Endothelial cell of umbilical vein (primary cell): ENCODE measurements at regions not wholly inside any gene's neighbourhood (a gene's known extent, or its start where the extent isn't known, plus 50 kb on each side); places are given as distances from the start of the nearest gene placed in this dataset.

ENCODE experiments used
- BruUV-seq: library from RNA; stranded (reverse); fragments of 400-500 nt; replicated peaks from 2 replicates; lab custom pipeline; 2021; lab: Mats Ljungman, UMichigan
- CTCF ChIA-PET: fragments of 300-600, 350-600 bp; sonication (Branson Sonifier 250); formaldehyde crosslinking; loops from one replicate; lab custom pipeline; 2021; ENCODE audit warnings: antibody characterized with exemption, inconsistent platforms; lab: Charles Lee
- POLR2A ChIA-PET: fragments of 300-600, 350-600 bp; sonication (Branson Sonifier 250); formaldehyde crosslinking; loops from one replicate; lab custom pipeline; 2021; ENCODE audit warnings: antibody characterized with exemption, inconsistent platforms; lab: Charles Lee
- DNase-seq: peaks from one replicate; pipeline ENCODE4 v3.0.0-alpha.2; 2011; ENCODE audit warnings: low read depth, low spot score
- FAIRE-seq: peaks from 2 replicates; lab custom pipeline; 2011; peaks lifted over from hg19 to GRCh38; lab: Jason Lieb, UNC
- H2AFZ ChIP-seq: 2 replicates; pipeline ENCODE4 v1.6.0; 2012; ENCODE audit warnings: low read depth, low read length, control low read depth, inconsistent platforms
- H3K27ac ChIP-seq: 2 replicates; pipeline ENCODE4 v1.5.1; 2011; ENCODE audit warnings: low read depth, mild to moderate bottlenecking, control low read depth, low read length, moderate library complexity; ENCODE audit not compliant: insufficient read depth
- H3K27me3 ChIP-seq, 2 experiments: 2 replicates each; pipeline versions ENCODE4 v1.6.0 to v1.6.1; 2011; ENCODE audit warnings: low read length in 2 of 2, mixed read lengths in 1 of 2; ENCODE audit not compliant: control insufficient read depth in 2 of 2, insufficient read depth in 2 of 2
- H3K36me3 ChIP-seq, 2 experiments: 2 replicates in 1 of 2; 3 replicates in 1 of 2; pipeline ENCODE4 v1.5.1; 2011; ENCODE audit warnings: low read length in 2 of 2, mild to moderate bottlenecking in 1 of 2, moderate library complexity in 1 of 2; ENCODE audit not compliant: control insufficient read depth in 2 of 2, insufficient read depth in 2 of 2; ENCODE audit errors: extremely low read depth in 1 of 2
- H3K4me1 ChIP-seq: 3 replicates; pipeline ENCODE4 v1.5.1; 2011; ENCODE audit warnings: mild to moderate bottlenecking, low read length; ENCODE audit not compliant: control insufficient read depth, insufficient read depth; ENCODE audit errors: extremely low read depth
- H3K4me2 ChIP-seq: 2 replicates; pipeline ENCODE4 v1.6.1; 2011; ENCODE audit warnings: low read length, control low read depth, mixed read lengths; ENCODE audit not compliant: insufficient read depth
- H3K4me3 ChIP-seq, 3 experiments: fragments of 200-600 bp in 1 of 3; sonication (generic), shearing (Covaris generic) in 1 of 3; replicated peaks in 1 of 3; 2 replicates each; pipeline ENCODE4 v1.5.1; 2011 to 2016; ENCODE audit warnings: control low read depth in 3 of 3, low read length in 3 of 3, mild to moderate bottlenecking in 2 of 3, inconsistent platforms in 1 of 3, low read depth in 1 of 3, moderate library complexity in 1 of 3; ENCODE audit not compliant: insufficient read depth in 1 of 3
- H3K79me2 ChIP-seq: 2 replicates; pipeline ENCODE4 v1.6.0; 2012; ENCODE audit warnings: low read length, inconsistent platforms; ENCODE audit not compliant: control insufficient read depth, insufficient read depth
- H3K9ac ChIP-seq: replicated peaks from 2 replicates; pipeline ENCODE3; 2011; ENCODE audit warnings: low read length, control low read depth; ENCODE audit not compliant: insufficient read depth; ENCODE audit errors: extremely low read depth
- H3K9me1 ChIP-seq: replicated peaks from 3 replicates; pipeline ENCODE4 v1.6.0; 2011; ENCODE audit warnings: mild to moderate bottlenecking, low read length; ENCODE audit not compliant: control insufficient read depth, insufficient read depth; ENCODE audit errors: extremely low read depth
- H3K9me3 ChIP-seq: replicated peaks from 2 replicates; pipeline ENCODE4 v1.5.1; 2012; ENCODE audit warnings: low read length, inconsistent platforms; ENCODE audit not compliant: control insufficient read depth, insufficient read depth
- H4K20me1 ChIP-seq: replicated peaks from 2 replicates; pipeline ENCODE3; 2011; ENCODE audit warnings: mild to moderate bottlenecking, low read length; ENCODE audit not compliant: control insufficient read depth, insufficient read depth; ENCODE audit errors: extremely low read depth
- EZH2 ChIP-seq: IDR thresholded peaks from 2 replicates; pipeline ENCODE4 v1.6.1; 2012; ENCODE audit warnings: borderline replicate concordance, low read depth, mild to moderate bottlenecking, moderate library complexity, low read length, inconsistent platforms; ENCODE audit not compliant: severe bottlenecking
- FOS ChIP-seq: IDR thresholded peaks from 2 replicates; pipeline ENCODE4 v1.6.1; 2011; ENCODE audit warnings: mild to moderate bottlenecking, low read length, moderate library complexity, borderline replicate concordance; ENCODE audit not compliant: insufficient read depth
- GATA2 ChIP-seq: IDR thresholded peaks from 2 replicates; pipeline ENCODE4 v1.7.0; 2011; ENCODE audit warnings: low read depth, mild to moderate bottlenecking, moderate library complexity, mixed read lengths, low read length; ENCODE audit not compliant: insufficient read length, insufficient read depth
- JUN ChIP-seq: IDR thresholded peaks from 2 replicates; pipeline ENCODE4 v1.6.1; 2011; ENCODE audit warnings: borderline replicate concordance, low read depth; ENCODE audit not compliant: insufficient read length, insufficient read depth
- MYC ChIP-seq: IDR thresholded peaks from one replicate; pipeline ENCODE4 v1.6.1; 2011; ENCODE audit warnings: mild to moderate bottlenecking, low read depth, low read length
- POLR2A ChIP-seq: IDR thresholded peaks from 2 replicates; pipeline ENCODE4 v1.6.1; 2012; ENCODE audit warnings: low read depth, mild to moderate bottlenecking, control low read depth, low read length
- POLR2AphosphoS5 ChIP-seq: IDR thresholded peaks from 2 replicates; pipeline ENCODE4 v1.6.1; 2012; ENCODE audit warnings: low read depth, mild to moderate bottlenecking, control low read depth, low read length, moderate library complexity; ENCODE audit not compliant: insufficient read depth
- dilution Hi-C: fragments of 300-500 bp; cut with MboI; formaldehyde crosslinking; loops from one replicate; pipeline ENCODE4 v1.15.0; 2019; ENCODE audit warnings: low sequenced_read_pairs; ENCODE audit not compliant: extremely low pct_ligation_motif_present
- intact Hi-C: fragments of 100-400 bp; cut with micrococcal nuclease; formaldehyde crosslinking; loops from one replicate; pipeline ENCODE4 v1.10.0; 2022
- TF ChIP-seq, protein P1 (sequence below), 2 donors: IDR thresholded peaks; 1 replicate in 1 of 2; 2 replicates in 1 of 2; pipeline ENCODE4 v1.5.1; 2011; ENCODE audit warnings: low read length in 2 of 2, mild to moderate bottlenecking in 2 of 2, moderate library complexity in 2 of 2, control low read depth in 1 of 2, inconsistent platforms in 1 of 2, low read depth in 1 of 2; ENCODE audit not compliant: insufficient read depth in 1 of 2; ENCODE audit errors: extremely low read depth in 1 of 2
- TF ChIP-seq, protein P2 (sequence below): IDR thresholded peaks from 2 replicates; pipeline ENCODE4 v1.6.1; 2011; ENCODE audit not compliant: insufficient read depth, insufficient read length

- H3K36me3 ChIP-seq: no peaks in the 10 kb centered on the region
- intact Hi-C loops: no loop called here
- DNase-seq (no peak), FAIRE-seq (no peak)
- no peak overlapping the region for H3K27ac ChIP-seq
- no peak overlapping the region for H2AFZ ChIP-seq
- H3K79me2 ChIP-seq: no peaks in the 10 kb centered on the region
- ChIA-PET CTCF (no interaction called here), POLR2A (no interaction called here)
- dilution Hi-C loops: no loop called here
- no peaks in the 10 kb centered on the region for H4K20me1 ChIP-seq
- H3K27me3 ChIP-seq: no peaks in the 10 kb centered on the region
- no peak for TF ChIP-seq EZH2
- TF ChIP-seq MYC: no peak
- TF ChIP-seq GATA2: no peak
- no peak for TF ChIP-seq JUN
- TF ChIP-seq, protein P1, sequence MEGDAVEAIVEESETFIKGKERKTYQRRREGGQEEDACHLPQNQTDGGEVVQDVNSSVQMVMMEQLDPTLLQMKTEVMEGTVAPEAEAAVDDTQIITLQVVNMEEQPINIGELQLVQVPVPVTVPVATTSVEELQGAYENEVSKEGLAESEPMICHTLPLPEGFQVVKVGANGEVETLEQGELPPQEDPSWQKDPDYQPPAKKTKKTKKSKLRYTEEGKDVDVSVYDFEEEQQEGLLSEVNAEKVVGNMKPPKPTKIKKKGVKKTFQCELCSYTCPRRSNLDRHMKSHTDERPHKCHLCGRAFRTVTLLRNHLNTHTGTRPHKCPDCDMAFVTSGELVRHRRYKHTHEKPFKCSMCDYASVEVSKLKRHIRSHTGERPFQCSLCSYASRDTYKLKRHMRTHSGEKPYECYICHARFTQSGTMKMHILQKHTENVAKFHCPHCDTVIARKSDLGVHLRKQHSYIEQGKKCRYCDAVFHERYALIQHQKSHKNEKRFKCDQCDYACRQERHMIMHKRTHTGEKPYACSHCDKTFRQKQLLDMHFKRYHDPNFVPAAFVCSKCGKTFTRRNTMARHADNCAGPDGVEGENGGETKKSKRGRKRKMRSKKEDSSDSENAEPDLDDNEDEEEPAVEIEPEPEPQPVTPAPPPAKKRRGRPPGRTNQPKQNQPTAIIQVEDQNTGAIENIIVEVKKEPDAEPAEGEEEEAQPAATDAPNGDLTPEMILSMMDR (IDR thresholded peaks at IDR 0.05; ENCODE audit: extremely low read depth in 1 of 2, insufficient read depth in 1 of 2, low read depth in 1 of 2, low read length in 2 of 2): no peak
- TF ChIP-seq, protein P2, sequence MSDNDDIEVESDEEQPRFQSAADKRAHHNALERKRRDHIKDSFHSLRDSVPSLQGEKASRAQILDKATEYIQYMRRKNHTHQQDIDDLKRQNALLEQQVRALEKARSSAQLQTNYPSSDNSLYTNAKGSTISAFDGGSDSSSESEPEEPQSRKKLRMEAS: no peak
- TF ChIP-seq FOS: no peak
- no peak for TF ChIP-seq POLR2A
- no peak for TF ChIP-seq POLR2AphosphoS5
- BruUV-seq: no TSS peak
- peaks cover 4% of the 10 kb centered on the region for H3K9me3 ChIP-seq
- H3K4me1 ChIP-seq: no peaks in the 10 kb centered on the region
- H3K4me2 ChIP-seq: no peak overlapping the region
- no peak overlapping the region for H3K4me3 ChIP-seq
- no peak overlapping the region for H3K9ac ChIP-seq
- no peaks in the 10 kb centered on the region for H3K9me1 ChIP-seq
Measured at GRCh38 chr2:5839550-5839949, 147.4 kb downstream of the SOX11 start.
